ENCODE measurements at regions not wholly inside any gene's neighbourhood (a gene's known extent, or its start where the extent isn't known, plus 50 kb on each side); places are given as distances from the start of the nearest gene placed in this dataset.

DNA sequence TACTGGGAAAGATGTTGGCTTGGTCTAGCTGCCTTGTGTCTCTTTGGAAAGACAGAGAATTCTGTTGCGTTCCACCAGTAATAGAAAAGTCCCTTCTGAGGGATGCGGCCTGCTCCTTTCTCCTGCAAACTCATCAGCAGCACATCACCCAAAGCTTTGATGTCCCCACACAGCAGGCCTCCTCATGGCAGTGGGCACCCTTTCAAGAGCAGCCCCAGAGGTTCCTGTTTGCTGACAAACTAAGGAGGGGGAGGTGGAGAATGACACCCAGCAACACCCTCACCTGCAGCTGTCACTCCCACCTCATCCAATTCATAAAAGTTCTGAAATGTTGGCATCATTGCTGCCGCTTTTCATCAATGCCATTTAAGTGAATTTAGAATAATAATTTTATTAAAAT lies 556.6 kb downstream of the BCL11A start:
- CTCF ChIA-PET (ENCODE audit: partially characterized antibody) = no interaction called here
- WGBS, 2 experiments (ENCODE audit: extremely low coverage in 1 of 2, insufficient coverage in 1 of 2, insufficient read length in 1 of 2, insufficient replicate concordance in 2 of 2, low coverage in 1 of 2, low lambda C conversion rate in 2 of 2, missing lambda C conversion rate in 1 of 2) = 81% methylated on average over 3 of the region's 3 CpGs; no CpG with 5 or more reads in 1 of the 2 experiments
- Histone ChIP-seq H3K4me3 (ENCODE audit: extremely low read depth in 1 of 4, insufficient read depth in 2 of 4, low read depth in 3 of 4, low read length in 4 of 4) (no peak overlapping the region), H3K27ac (ENCODE audit: low read depth, low read length) (no peak overlapping the region), H3K56ac (replicated peaks; ENCODE audit: insufficient read length, low read depth, low read length) (no peak overlapping the region), H2BK5ac (ENCODE audit: low read depth, low read length) (no peak overlapping the region), H3K23ac (ENCODE audit: insufficient read length) (no peak overlapping the region), H4K5ac (ENCODE audit: insufficient read length, low read depth, low read length) (no peak overlapping the region), H3K18ac (ENCODE audit: extremely low read depth, low read length) (no peak overlapping the region), H3K4me1 (replicated peaks in 1 of 4; ENCODE audit: control insufficient read depth in 3 of 4, insufficient read depth in 4 of 4, low read length in 3 of 4) (no peaks in the 10 kb centered on the region), H3K14ac (ENCODE audit: insufficient read length) (no peak overlapping the region), H3K36me3 (ENCODE audit: control insufficient read depth in 2 of 4, insufficient read depth in 4 of 4, low read length in 3 of 4) (no peaks in the 10 kb centered on the region), H4K20me1 (replicated peaks in 1 of 2; ENCODE audit: control insufficient read depth in 1 of 2, insufficient read depth in 2 of 2, low read length in 2 of 2) (no peaks in the 10 kb centered on the region), H3K79me2 (ENCODE audit: control insufficient read depth in 1 of 2, insufficient read depth in 2 of 2, low read length in 2 of 2) (no peaks in the 10 kb centered on the region), H3K9ac (replicated peaks in 1 of 4; ENCODE audit: extremely low read depth in 1 of 4, low read depth in 3 of 4, low read length in 3 of 4) (no peak overlapping the region), H3K23me2 (ENCODE audit: low read depth, low read length) (no peaks in the 10 kb centered on the region), H4K91ac (replicated peaks; ENCODE audit: insufficient read length, low read length) (no peak overlapping the region), H2AK5ac (ENCODE audit: low read depth, low read length) (no peak overlapping the region), H3K27me3 (replicated peaks in 1 of 4; ENCODE audit: control insufficient read depth in 3 of 4, extremely low read depth in 1 of 4, insufficient read depth in 3 of 4, low read length in 3 of 4) (no peaks in the 10 kb centered on the region), H3K4ac (replicated peaks; ENCODE audit: insufficient read length, low read depth, low read length) (no peak overlapping the region), H2BK120ac (replicated peaks; ENCODE audit: low read depth, low read length) (no peak overlapping the region), H4K8ac (ENCODE audit: extremely low read depth, insufficient read depth, low read length) (no peak overlapping the region), H2BK15ac (ENCODE audit: low read length) (no peak overlapping the region), H2BK20ac (ENCODE audit: low read length) (no peak overlapping the region), H3K79me1 (ENCODE audit: low read depth, low read length) (no peaks in the 10 kb centered on the region), H2AFZ (ENCODE audit: low read length) (no peak overlapping the region), H3K4me2 (ENCODE audit: insufficient read depth in 1 of 2, low read depth in 2 of 2, low read length in 2 of 2) (no peak overlapping the region), H2BK12ac (ENCODE audit: low read depth, low read length) (no peak overlapping the region), H3K9me3 (ENCODE audit: insufficient read depth in 2 of 2, low read depth in 1 of 2, low read length in 1 of 2) (no peaks in the 10 kb centered on the region)
- POLR2A ChIA-PET (ENCODE audit: partially characterized antibody) = no interaction called here
- FAIRE-seq (no peak), DNase-seq (ENCODE audit: low read depth in 1 of 2, low spot score in 2 of 2) (no peak)
- TF ChIP-seq SIX5 (IDR thresholded peaks at IDR 0.05; ENCODE audit: low read depth, low read length) (no peak), YY1 (IDR thresholded peaks at IDR 0.05; ENCODE audit: low read depth, low read length) (no peak), HDAC6 (IDR thresholded peaks at IDR 0.05; ENCODE audit: low read depth, low read length) (no peak), SRF (IDR thresholded peaks at IDR 0.05; ENCODE audit: low read depth, low read length) (no peak), SIN3A (conservative IDR thresholded peaks at IDR 0.05 in 1 of 2, IDR thresholded peaks at IDR 0.05 in 1 of 2; ENCODE audit: low read depth in 1 of 2, low read length in 2 of 2) (no peak), EGR1 (IDR thresholded peaks at IDR 0.05; ENCODE audit: borderline replicate concordance, low read depth, low read length) (no peak)
